GM12872 (cell line): ENCODE measurements at regions not wholly inside any gene's neighbourhood (a gene's known extent, or its start where the extent isn't known, plus 50 kb on each side); places are given as distances from the start of the nearest gene placed in this dataset.

ENCODE experiments used
- TF ChIP-seq, protein P1 (sequence below): IDR thresholded peaks from 3 replicates; pipeline ENCODE4 v1.5.1; 2011; ENCODE audit warnings: low read depth, mild to moderate bottlenecking, low read length, moderate library complexity; ENCODE audit not compliant: insufficient read depth

DNA sequence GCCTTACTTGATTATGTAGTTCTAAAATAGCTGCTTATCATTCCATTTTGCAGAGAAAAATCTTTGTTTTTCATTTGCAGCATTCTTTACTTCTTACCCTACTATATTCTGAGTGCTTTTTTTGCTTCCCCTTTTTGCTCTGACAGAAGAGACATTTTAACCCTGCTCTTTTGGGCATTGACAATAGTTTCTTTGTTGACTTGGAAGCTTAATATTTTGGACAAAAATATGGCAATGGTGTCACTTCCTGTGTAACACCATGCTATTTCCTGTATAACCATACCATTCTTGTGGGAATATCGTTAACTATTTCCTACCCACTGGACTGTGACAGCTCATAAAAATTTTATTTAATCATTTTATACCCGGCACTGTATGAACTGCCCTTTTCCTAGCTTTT lies 747.1 kb downstream of the CDH8 start:
- TF ChIP-seq, protein P1, sequence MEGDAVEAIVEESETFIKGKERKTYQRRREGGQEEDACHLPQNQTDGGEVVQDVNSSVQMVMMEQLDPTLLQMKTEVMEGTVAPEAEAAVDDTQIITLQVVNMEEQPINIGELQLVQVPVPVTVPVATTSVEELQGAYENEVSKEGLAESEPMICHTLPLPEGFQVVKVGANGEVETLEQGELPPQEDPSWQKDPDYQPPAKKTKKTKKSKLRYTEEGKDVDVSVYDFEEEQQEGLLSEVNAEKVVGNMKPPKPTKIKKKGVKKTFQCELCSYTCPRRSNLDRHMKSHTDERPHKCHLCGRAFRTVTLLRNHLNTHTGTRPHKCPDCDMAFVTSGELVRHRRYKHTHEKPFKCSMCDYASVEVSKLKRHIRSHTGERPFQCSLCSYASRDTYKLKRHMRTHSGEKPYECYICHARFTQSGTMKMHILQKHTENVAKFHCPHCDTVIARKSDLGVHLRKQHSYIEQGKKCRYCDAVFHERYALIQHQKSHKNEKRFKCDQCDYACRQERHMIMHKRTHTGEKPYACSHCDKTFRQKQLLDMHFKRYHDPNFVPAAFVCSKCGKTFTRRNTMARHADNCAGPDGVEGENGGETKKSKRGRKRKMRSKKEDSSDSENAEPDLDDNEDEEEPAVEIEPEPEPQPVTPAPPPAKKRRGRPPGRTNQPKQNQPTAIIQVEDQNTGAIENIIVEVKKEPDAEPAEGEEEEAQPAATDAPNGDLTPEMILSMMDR = no peak

DNA sequence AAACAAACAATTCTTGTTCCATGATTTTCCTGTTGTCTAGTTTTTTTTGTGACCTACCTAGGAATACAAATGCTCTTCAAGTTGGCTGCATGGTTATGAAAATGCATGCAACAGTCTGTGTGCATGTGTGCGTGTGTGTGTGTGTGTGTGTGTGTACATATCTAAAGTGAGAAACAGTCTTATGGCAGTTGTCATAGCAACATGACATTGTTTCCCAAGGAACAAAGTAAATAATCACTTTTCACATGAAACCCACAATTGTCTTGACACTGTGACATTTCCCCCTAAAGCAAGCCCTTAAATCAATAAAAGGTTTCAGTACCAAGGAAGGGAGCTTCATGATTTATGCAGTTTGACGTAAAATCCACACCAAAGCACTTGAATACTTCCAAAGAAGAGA lies 758.4 kb downstream of the CDH8 start:
- TF ChIP-seq, protein P1 = no peak

GRCh38 chr16:61274211-61274610 lies 762.0 kb downstream of the CDH8 start:
- TF ChIP-seq, protein P1 = no peak

- TF ChIP-seq, protein P1 = no peak
These were observed 765.5 kb downstream of the CDH8 start for GRCh38 chr16:61270726-61271125.

DNA sequence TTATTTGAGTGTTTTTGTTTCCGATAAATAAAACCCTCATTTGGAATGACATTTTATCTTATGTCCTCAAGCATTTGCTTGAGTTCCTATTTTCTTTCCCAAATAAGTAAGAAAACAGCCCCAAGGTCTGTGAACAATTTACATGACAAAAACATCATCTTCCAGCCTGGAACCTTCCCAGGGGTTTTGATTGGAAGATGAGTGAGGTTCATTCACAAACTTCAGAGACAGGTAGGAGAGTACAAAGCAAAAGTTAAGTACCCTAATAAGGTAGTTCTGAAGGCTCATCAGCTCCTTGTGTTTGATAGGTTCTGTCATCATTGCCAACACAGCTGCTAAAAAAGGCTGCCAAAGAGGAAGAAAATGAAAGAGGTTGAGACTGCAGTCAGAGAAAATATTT lies 772.8 kb downstream of the CDH8 start:
- TF ChIP-seq, protein P1 = no peak

GRCh38 chr16:61261315-61261714 lies 774.9 kb downstream of the CDH8 start:
- TF ChIP-seq, protein P1 = no peak

GRCh38 chr16:61246592-61246991 lies 789.6 kb downstream of the CDH8 start:
- TF ChIP-seq, protein P1 = no peak

DNA sequence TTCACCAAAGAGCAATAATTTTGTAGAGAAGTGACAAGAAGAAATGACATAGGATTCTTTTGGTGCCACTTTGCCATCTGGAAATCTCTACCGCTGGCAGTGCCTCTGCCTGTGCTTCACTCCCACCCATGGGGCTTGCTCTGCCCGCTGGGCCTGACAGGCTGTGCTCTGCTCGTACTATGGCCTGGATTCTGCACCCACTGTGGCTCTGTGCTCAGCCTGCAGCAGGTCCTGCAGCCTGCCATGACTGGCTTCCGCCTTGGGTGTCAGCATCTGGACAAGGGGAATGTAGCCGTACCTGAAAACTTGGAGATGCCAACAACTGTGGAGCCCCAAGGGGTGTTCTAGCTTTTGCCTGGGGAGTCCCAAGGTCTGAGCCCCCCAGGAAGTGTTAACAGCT lies 792.3 kb downstream of the CDH8 start:
- TF ChIP-seq, protein P1 = no peak
